ENCODE measurements at regions not wholly inside any gene's neighbourhood (a gene's known extent, or its start where the extent isn't known, plus 50 kb on each side); places are given as distances from the start of the nearest gene placed in this dataset.

- Histone ChIP-seq H3K4me3 (replicated peaks in 1 of 3; ENCODE audit: low read depth in 2 of 3, low read length in 3 of 3) (no peak overlapping the region), H3K27ac (ENCODE audit: low read depth in 1 of 2, low read length in 2 of 2) (no peak overlapping the region), H4K20me1 (ENCODE audit: insufficient read depth, low read length) (no peaks in the 10 kb centered on the region), H2AFZ (ENCODE audit: insufficient read depth, low read depth, low read length, poor library complexity, severe bottlenecking) (peak overlapping the region; percentile 62), H3K4me2 (replicated peaks; ENCODE audit: extremely low read depth, low read length, poor library complexity, severe bottlenecking) (no peak overlapping the region), H3K36me3 (replicated peaks in 1 of 2; ENCODE audit: control insufficient read depth in 1 of 2, insufficient read depth in 2 of 2, low read length in 2 of 2) (no peaks in the 10 kb centered on the region), H3K9me3 (replicated peaks in 1 of 2; ENCODE audit: control insufficient read depth in 1 of 2, insufficient read depth in 1 of 2, low read length in 2 of 2) (no peaks in the 10 kb centered on the region), H3K9ac (ENCODE audit: insufficient read depth, low read length, poor library complexity, severe bottlenecking) (no peak overlapping the region), H3K27me3 (ENCODE audit: control insufficient read depth in 2 of 2, insufficient read depth in 2 of 2, low read length in 2 of 2) (peaks cover 0 to 4% of the 10 kb centered on the region in 2 donors), H3K4me1 (ENCODE audit: control insufficient read depth in 1 of 2, insufficient read depth in 2 of 2, low read length in 2 of 2) (no peaks in the 10 kb centered on the region), H3K79me2 (ENCODE audit: insufficient read depth, low read length) (no peaks in the 10 kb centered on the region)
- WGBS (ENCODE audit: insufficient coverage) = 18% methylated on average over 8 of the region's 9 CpGs
- Mint-ChIP-seq H3K36me3 (no peaks in the 10 kb centered on the region), H3K4me1 (peaks cover 6% of the 10 kb centered on the region), H3K27me3 (ENCODE audit: low read depth in 3 of 3) (peaks cover 0 to 9% (median 3%) of the 10 kb centered on the region in 3 donors), H3K9me3 (no peaks in the 10 kb centered on the region), H3K4me3 (peak overlapping the region in 1 of 2 donors; percentile 46), H3K27ac (no peak overlapping the region)
- peak; percentile 54 to 72 (median 71) for DNase-seq
- intact Hi-C loops (cut with micrococcal nuclease) = loop anchor here (5.0 to 10.0 kb wide), 3 partner anchors 101 to 499 kb away; no protein-coding TSS in a partner anchor
- TF ChIP-seq CTCF (IDR thresholded peaks at IDR 0.05) = peak; percentile 93
Measured at GRCh38 chr5:167723254-167723871, 568.1 kb upstream of the WWC1 start.

DNA sequence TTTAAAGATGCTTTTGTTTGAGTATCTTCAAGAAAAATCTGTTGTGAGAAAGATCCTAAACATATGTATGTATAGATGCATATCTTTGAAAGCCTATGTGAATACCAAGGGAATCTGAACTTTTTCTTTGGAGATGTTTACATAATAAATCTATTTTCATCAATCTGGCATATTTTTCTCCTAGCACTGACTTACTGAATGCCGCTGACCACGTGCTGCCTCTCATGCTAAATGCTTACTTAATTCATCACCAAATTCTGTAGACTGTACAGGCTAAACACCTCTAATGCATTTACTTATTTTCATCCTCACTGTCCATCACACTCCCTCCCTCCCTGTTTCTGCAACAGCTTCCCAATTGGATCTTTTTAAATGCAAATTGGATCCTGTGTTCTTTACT lies 566.2 kb upstream of the WWC1 start:
- H3K36me3 ChIP-seq (replicated peaks in 1 of 2; ENCODE audit: control insufficient read depth in 1 of 2, insufficient read depth in 2 of 2, low read length in 2 of 2) = no peaks in the 10 kb centered on the region
- no peaks in the 10 kb centered on the region for H3K27me3 ChIP-seq (ENCODE audit: control insufficient read depth in 2 of 2, insufficient read depth in 2 of 2, low read length in 2 of 2)
- peak overlapping the region; percentile 17 for H2AFZ ChIP-seq (ENCODE audit: insufficient read depth, low read depth, low read length, poor library complexity, severe bottlenecking)
- no peaks in the 10 kb centered on the region for H3K36me3 Mint-ChIP-seq
- no peaks in the 10 kb centered on the region for H3K9me3 Mint-ChIP-seq
- DNase-seq = no peak
- H3K4me1 Mint-ChIP-seq = peaks cover 6% of the 10 kb centered on the region
- no peak overlapping the region for H3K4me3 ChIP-seq (replicated peaks in 1 of 3; ENCODE audit: low read depth in 2 of 3, low read length in 3 of 3)
- no peak overlapping the region for H3K4me2 ChIP-seq (replicated peaks; ENCODE audit: extremely low read depth, low read length, poor library complexity, severe bottlenecking)
- no peak overlapping the region for H3K27ac Mint-ChIP-seq
- H3K4me1 ChIP-seq (ENCODE audit: control insufficient read depth in 1 of 2, insufficient read depth in 2 of 2, low read length in 2 of 2) = no peaks in the 10 kb centered on the region
- no peak for TF ChIP-seq CTCF (IDR thresholded peaks at IDR 0.05)
- H3K27ac ChIP-seq (ENCODE audit: low read depth in 1 of 2, low read length in 2 of 2) = no peak overlapping the region
- no peak overlapping the region for H3K9ac ChIP-seq (ENCODE audit: insufficient read depth, low read length, poor library complexity, severe bottlenecking)
- no peak overlapping the region for H3K4me3 Mint-ChIP-seq
- no peaks in the 10 kb centered on the region for H3K79me2 ChIP-seq (ENCODE audit: insufficient read depth, low read length)
- H3K27me3 Mint-ChIP-seq (ENCODE audit: low read depth in 3 of 3) = peaks cover 0 to 9% (median 3%) of the 10 kb centered on the region in 3 donors
- H3K9me3 ChIP-seq (replicated peaks in 1 of 2; ENCODE audit: control insufficient read depth in 1 of 2, insufficient read depth in 1 of 2, low read length in 2 of 2) = no peaks in the 10 kb centered on the region
- intact Hi-C loops (cut with micrococcal nuclease) = loop anchor here in 1 of 2 donors (2.0 to 10.0 kb wide), 2 partner anchors 100 to 494 kb away; no protein-coding TSS in a partner anchor
- WGBS (ENCODE audit: insufficient coverage) = 100% methylated on average over 2 of the region's 2 CpGs
- no peaks in the 10 kb centered on the region for H4K20me1 ChIP-seq (ENCODE audit: insufficient read depth, low read length)

Data from CD14-positive monocyte (primary cell).